Astrocyte of the cerebellum (primary cell): ENCODE measurements at regions not wholly inside any gene's neighbourhood (a gene's known extent, or its start where the extent isn't known, plus 50 kb on each side); places are given as distances from the start of the nearest gene placed in this dataset.
A peak's percentile ranks its signal among the peaks of the same experiment; 100 is the strongest.

ENCODE experiments used
- DNase-seq: peaks from one replicate; pipeline ENCODE4 v3.0.0-alpha.2; 2011; ENCODE audit warnings: low read depth
- H3K4me3 ChIP-seq: 2 replicates; pipeline ENCODE4 v1.5.1; 2011; ENCODE audit warnings: mild to moderate bottlenecking, low read depth, low read length, moderate library complexity
- CTCF ChIP-seq: IDR thresholded peaks from 2 replicates; pipeline ENCODE4 v1.5.1; 2012; ENCODE audit warnings: low read length, low read depth, moderate library complexity, mild to moderate bottlenecking; ENCODE audit errors: missing control alignments
- in situ Hi-C: cut with HindIII; loops from 2 replicates; pipeline ENCODE4 v1.10.0; 2017; ENCODE audit warnings: low sequenced_read_pairs

GRCh38 chrX:138001226-138001625 is 435.3 kb downstream of the ZIC3 start:
- DNase-seq: no peak
- H3K4me3 ChIP-seq: no peak overlapping the region
- in situ Hi-C loops: no loop called here
- TF ChIP-seq CTCF: no peak

- no peak overlapping the region for H3K4me3 ChIP-seq
- TF ChIP-seq CTCF: no peak
- in situ Hi-C loops: no loop called here
- no peak for DNase-seq
Observed at GRCh38 chrX:138006180-138006579, 440.3 kb downstream of the ZIC3 start.

DNA sequence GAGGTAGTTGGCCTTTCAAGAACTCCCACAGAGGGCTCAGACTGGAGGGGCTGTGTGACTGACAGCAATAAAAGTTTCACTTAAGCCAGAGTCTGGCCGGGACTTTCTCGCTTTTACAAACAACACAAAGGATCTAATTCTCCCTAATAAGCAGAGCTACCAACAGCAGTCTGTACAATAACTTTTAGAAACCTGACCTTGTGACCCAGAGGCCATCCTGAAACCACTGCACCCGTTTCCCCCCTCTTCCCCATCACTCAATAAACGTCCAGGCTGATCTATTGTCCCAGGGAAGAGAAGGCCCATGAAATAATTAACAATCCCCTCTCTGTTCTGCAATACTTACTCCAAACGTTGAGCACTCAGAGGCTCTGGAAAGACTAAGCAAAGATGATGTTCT is 442.4 kb downstream of the ZIC3 start:
- in situ Hi-C loops: no loop called here
- TF ChIP-seq CTCF: no peak
- H3K4me3 ChIP-seq: no peak overlapping the region
- DNase-seq: no peak

- H3K4me3 ChIP-seq: no peak overlapping the region
- in situ Hi-C loops: no loop called here
- DNase-seq: no peak
- no peak for TF ChIP-seq CTCF
Observed at GRCh38 chrX:138011468-138011867, 445.5 kb downstream of the ZIC3 start.

DNA sequence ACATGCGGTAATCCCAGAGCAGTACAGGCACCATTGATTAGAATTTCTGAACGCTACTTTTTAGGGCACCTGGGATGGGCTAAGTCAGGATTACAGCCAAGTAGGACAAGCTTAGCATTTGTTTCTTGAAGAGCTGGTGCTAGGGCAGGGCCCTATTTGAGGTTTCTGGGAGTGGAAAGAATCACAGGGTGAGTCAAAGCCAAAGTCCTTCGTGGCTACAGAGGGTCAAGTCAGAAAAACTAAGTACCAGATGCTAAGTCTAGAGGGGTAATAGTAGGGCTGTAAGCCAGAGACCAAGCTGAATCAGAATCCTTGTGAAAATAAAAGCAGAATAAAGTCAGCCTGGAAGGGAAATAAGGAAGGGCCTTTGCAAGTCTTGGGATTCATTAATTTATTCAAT is 448.6 kb downstream of the ZIC3 start:
- DNase-seq: peak; percentile 16
- no peak overlapping the region for H3K4me3 ChIP-seq
- in situ Hi-C loops: no loop called here
- TF ChIP-seq CTCF: no peak

DNA sequence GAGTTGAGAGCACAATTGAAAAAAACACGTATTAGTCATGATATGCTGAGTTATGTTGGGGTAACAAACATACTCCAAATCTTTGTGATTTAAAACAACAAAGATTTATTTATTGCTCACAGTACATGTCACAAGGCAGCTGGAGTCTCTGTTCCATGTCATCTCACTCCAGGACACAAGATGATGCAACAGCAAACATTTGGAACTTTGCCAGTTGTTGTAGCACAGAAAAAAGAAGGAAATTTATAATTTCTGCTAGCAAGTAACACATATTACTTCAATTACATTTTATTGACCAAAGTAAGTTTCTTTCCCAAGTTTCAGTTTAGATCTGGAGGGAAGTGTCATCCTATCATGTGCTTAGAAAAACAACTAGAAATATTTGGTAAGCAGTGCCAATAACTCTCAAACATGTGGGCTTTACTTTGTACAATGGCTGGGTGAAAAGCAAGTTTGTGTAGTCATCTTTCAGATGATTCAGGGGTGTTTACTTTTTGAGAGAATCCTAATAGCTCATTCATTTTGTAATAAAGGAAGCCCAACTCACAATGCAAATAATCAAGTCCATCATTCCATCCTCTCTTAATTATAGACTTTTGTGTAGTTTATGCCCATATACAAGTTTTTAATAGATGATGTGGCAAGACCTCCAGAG is 452.3 kb downstream of the ZIC3 start:
- no peak overlapping the region for H3K4me3 ChIP-seq
- no peak for TF ChIP-seq CTCF
- no peak for DNase-seq
- in situ Hi-C loops: no loop called here

- in situ Hi-C loops: no loop called here
- no peak for DNase-seq
- no peak for TF ChIP-seq CTCF
- no peak overlapping the region for H3K4me3 ChIP-seq
Observed at GRCh38 chrX:138020941-138021340, 455.0 kb downstream of the ZIC3 start.
